ENCODE measurements at regions not wholly inside any gene's neighbourhood (a gene's known extent, or its start where the extent isn't known, plus 50 kb on each side); places are given as distances from the start of the nearest gene placed in this dataset.

GRCh38 chr13:40403509-40404241 is 262.8 kb downstream of the FOXO1 start:
- no peak for DNase-seq (ENCODE audit: low read depth)
- Histone ChIP-seq H3K4me3 (ENCODE audit: low read depth, low read length) (no peak overlapping the region), H3K27me3 (ENCODE audit: control insufficient read depth, insufficient read depth, low read length) (no peaks in the 10 kb centered on the region), H3K36me3 (ENCODE audit: control insufficient read depth, insufficient read depth, low read length) (no peaks in the 10 kb centered on the region)
- TF ChIP-seq CTCF (IDR thresholded peaks at IDR 0.05; ENCODE audit: insufficient read depth, low read length, severe bottlenecking), result no peak
- no peak for FAIRE-seq

- no peak for TF ChIP-seq CTCF (IDR thresholded peaks at IDR 0.05; ENCODE audit: insufficient read depth, low read length, severe bottlenecking)
- no peak overlapping the region for H3K4me3 ChIP-seq (ENCODE audit: low read depth, low read length)
- FAIRE-seq (no peak), DNase-seq (ENCODE audit: low read depth) (no peak)
- H3K36me3 ChIP-seq (ENCODE audit: control insufficient read depth, insufficient read depth, low read length), result no peaks in the 10 kb centered on the region
- no peaks in the 10 kb centered on the region for H3K27me3 ChIP-seq (ENCODE audit: control insufficient read depth, insufficient read depth, low read length)
Measured at GRCh38 chr13:40404407-40404806, 262.0 kb downstream of the FOXO1 start.

GRCh38 chr13:40404967-40405716 is 261.3 kb downstream of the FOXO1 start:
- H3K4me3 ChIP-seq (ENCODE audit: low read depth, low read length), result no peak overlapping the region
- no peak for TF ChIP-seq CTCF (IDR thresholded peaks at IDR 0.05; ENCODE audit: insufficient read depth, low read length, severe bottlenecking)
- H3K27me3 ChIP-seq (ENCODE audit: control insufficient read depth, insufficient read depth, low read length), result no peaks in the 10 kb centered on the region
- FAIRE-seq (no peak), DNase-seq (ENCODE audit: low read depth) (no peak)
- H3K36me3 ChIP-seq (ENCODE audit: control insufficient read depth, insufficient read depth, low read length), result no peaks in the 10 kb centered on the region

- H3K27me3 ChIP-seq (ENCODE audit: control insufficient read depth, insufficient read depth, low read length), result no peaks in the 10 kb centered on the region
- DNase-seq (ENCODE audit: low read depth), result peak; percentile 66
- H3K36me3 ChIP-seq (ENCODE audit: control insufficient read depth, insufficient read depth, low read length), result no peaks in the 10 kb centered on the region
- FAIRE-seq, result no peak
- H3K4me3 ChIP-seq (ENCODE audit: low read depth, low read length), result no peak overlapping the region
- TF ChIP-seq CTCF (IDR thresholded peaks at IDR 0.05; ENCODE audit: insufficient read depth, low read length, severe bottlenecking), result no peak
Measured at GRCh38 chr13:40406405-40407120, 259.9 kb downstream of the FOXO1 start.

- no peak for TF ChIP-seq CTCF (IDR thresholded peaks at IDR 0.05; ENCODE audit: insufficient read depth, low read length, severe bottlenecking)
- Histone ChIP-seq H3K4me3 (ENCODE audit: low read depth, low read length) (no peak overlapping the region), H3K36me3 (ENCODE audit: control insufficient read depth, insufficient read depth, low read length) (no peaks in the 10 kb centered on the region), H3K27me3 (ENCODE audit: control insufficient read depth, insufficient read depth, low read length) (no peaks in the 10 kb centered on the region)
- peak; percentile 48 for DNase-seq (ENCODE audit: low read depth)
- FAIRE-seq, result no peak
Measured at GRCh38 chr13:40407567-40407966, 258.9 kb downstream of the FOXO1 start.

Data from bronchial epithelial cell (primary cell).